Heart right ventricle (tissue), 16 donors: ENCODE measurements at regions not wholly inside any gene's neighbourhood (a gene's known extent, or its start where the extent isn't known, plus 50 kb on each side); places are given as distances from the start of the nearest gene placed in this dataset.

Experiments used
- ATAC-seq, 8 donors: fragments of 200-7000 bp; cut with Tn5 transposase; one replicate each; pipeline ENCODE4 v1.9.1; 2020; ENCODE audit warnings: mild to moderate bottlenecking in 8 of 8, moderate library complexity in 8 of 8, moderate number of reproducible peaks in 1 of 8
- DNase-seq, 2 donors: peaks; one replicate each; pipeline ENCODE4 v3.0.0-alpha.2; 2020
- H3K27ac ChIP-seq, 10 donors: fragments of 200-600 bp; sonication (generic) in 2 of 10; one replicate each; pipeline versions ENCODE4 v1.5.0 to v1.8.0; 2020 to 2022; ENCODE audit warnings: mild to moderate bottlenecking in 3 of 10
- H3K27me3 ChIP-seq, 7 donors: fragments of 200-600 bp; one replicate each; pipeline ENCODE4 v1.8.0; 2021 to 2022; ENCODE audit warnings: mild to moderate bottlenecking in 2 of 7
- H3K36me3 ChIP-seq, 9 donors: fragments of 200-600 bp; sonication (generic) in 1 of 9; one replicate each; pipeline versions ENCODE4 v1.5.0 to v1.8.0; 2020 to 2022; ENCODE audit warnings: mild to moderate bottlenecking in 2 of 9
- H3K4me1 ChIP-seq, 9 donors: fragments of 200-600 bp; sonication (generic) in 1 of 9; one replicate each; pipeline versions ENCODE4 v1.5.0 to v1.8.0; 2020 to 2022; ENCODE audit warnings: mild to moderate bottlenecking in 4 of 9
- H3K4me3 ChIP-seq, 10 donors: fragments of 200-600 bp; sonication (generic) in 2 of 10; one replicate each; pipeline versions ENCODE4 v1.5.0 to v1.8.0; 2020 to 2022; ENCODE audit warnings: mild to moderate bottlenecking in 7 of 10, moderate library complexity in 2 of 10
- H3K9me3 ChIP-seq, 11 donors: fragments of 200-600 bp in 10 of 11; sonication (generic) in 2 of 11; one replicate each; pipeline versions ENCODE4 v1.5.0 to v1.8.0; 2013 to 2022; ENCODE audit warnings: mild to moderate bottlenecking in 2 of 11, control low read depth in 1 of 11, moderate library complexity in 1 of 11
- CTCF ChIP-seq, 9 donors: fragments of 200-600 bp; sonication (generic) in 2 of 9; IDR thresholded peaks; one replicate each; pipeline versions ENCODE4 v1.5.0 to v1.8.0; 2021 to 2022; ENCODE audit warnings: antibody characterized with exemption in 9 of 9, mild to moderate bottlenecking in 5 of 9, moderate library complexity in 1 of 9
- WGBS, 2 donors: extraction: QIAGEN DNeasy Blood & Tissue Kit; methylation state at CpG; one replicate each; pipeline ENCODE4 v1.1.7; 2013; ENCODE audit warnings: inconsistent platforms in 1 of 2; 5-methylcytosine and 5-hydroxymethylcytosine counted together
- intact Hi-C, 10 donors: fragments of 100-400 bp; cut with DNase I; formaldehyde crosslinking; loops; one replicate each; pipeline versions ENCODE4 v1.11.1 to v1.14.2; 2022
- donor health status: Arrhythmogenic right ventricular cardiomyopathy.
- donor health status: ischemic (EF 13 %, LVEDD 7.1; RV severe dilation, severe dysfunction).
- donor health status: healthy with polysubstance abuse.
- donor health status: DM: no; HTN: yes; CAD: no.
- donor health status: DM: no; HTN: no; CAD: no.
- donor health status: ischemic (EF 25% LVEDD 6.9; RV normal size, moderate dysfunction).
- donor health status: ischemic (EF 25% LVEDD 5.7; RV mildly dilated, moderate dysfunction).
- donor health status: healthy.
- donor health status: DM: yes; HTN: yes; CAD: no.
- donor health status: Ischemic cardiomyopathy.
- donor health status: ischemic (EF 35%, LVEDD 5.7; RV mildly dilated, moderate dysfunction).
- donor health status: nonischemic (EF 11% LVEDD 7.7; RV severe dilation, severe dysfunction).
- donor health status: DM: yes; HTN: yes; CAD: no.
- donor health status: PGD.
- donor health status: ischemic (EF 29% LVEDD 5.4; RV normal size, mild dysfunction).
- donor health status: nonischemic (EF 23%, LVEDD 6.1; RV moderate dilation, normal function).

- peaks cover 0 to 21% (median 5%) of the 10 kb centered on the region in 7 donors for H3K27me3 ChIP-seq
- no peaks in the 10 kb centered on the region for H3K9me3 ChIP-seq
- intact Hi-C loops: no loop called here
- no peaks in the 10 kb centered on the region for H3K4me1 ChIP-seq
- DNase-seq (no peak), ATAC-seq (no peak)
- H3K36me3 ChIP-seq: no peaks in the 10 kb centered on the region
- no peak for TF ChIP-seq CTCF (IDR thresholded peaks at IDR 0.05)
- no peak overlapping the region for H3K4me3 ChIP-seq
- 66 to 71% methylated on average over 5 of the region's 5 CpGs for WGBS, 2 donors
- H3K27ac ChIP-seq: no peak overlapping the region
Measured at GRCh38 chr16:80337786-80338185, 203.0 kb upstream of the DYNLRB2 start.

- TF ChIP-seq CTCF (IDR thresholded peaks at IDR 0.05): no peak
- Histone ChIP-seq H3K4me1 (no peaks in the 10 kb centered on the region), H3K9me3 (no peaks in the 10 kb centered on the region), H3K4me3 (no peak overlapping the region), H3K27ac (no peak overlapping the region), H3K27me3 (peaks cover 0 to 18% (median 3%) of the 10 kb centered on the region in 7 donors), H3K36me3 (no peaks in the 10 kb centered on the region)
- ATAC-seq: no peak
- DNase-seq: no peak
- WGBS, 2 donors: 82 to 87% methylated on average over 3 of the region's 3 CpGs
- intact Hi-C loops: no loop called here
Measured at GRCh38 chr16:80330803-80331202, 210.0 kb upstream of the DYNLRB2 start.

GRCh38 chr16:80330150-80330549, 210.6 kb upstream of the DYNLRB2 start:
- Histone ChIP-seq H3K27ac (no peak overlapping the region), H3K27me3 (peaks cover 0 to 18% (median 3%) of the 10 kb centered on the region in 7 donors), H3K36me3 (no peaks in the 10 kb centered on the region), H3K4me3 (no peak overlapping the region), H3K4me1 (no peaks in the 10 kb centered on the region), H3K9me3 (no peaks in the 10 kb centered on the region)
- 78 to 87% methylated on average over 3 of the region's 3 CpGs for WGBS, 2 donors
- DNase-seq (no peak), ATAC-seq (no peak)
- no peak for TF ChIP-seq CTCF (IDR thresholded peaks at IDR 0.05)
- intact Hi-C loops: no loop called here

GRCh38 chr16:80327740-80328139, 213.1 kb upstream of the DYNLRB2 start:
- DNase-seq (no peak), ATAC-seq (no peak)
- Histone ChIP-seq H3K27ac (no peak overlapping the region), H3K9me3 (no peaks in the 10 kb centered on the region), H3K4me3 (no peak overlapping the region), H3K27me3 (peaks cover 0 to 14% (median 7%) of the 10 kb centered on the region in 7 donors), H3K36me3 (no peaks in the 10 kb centered on the region), H3K4me1 (no peaks in the 10 kb centered on the region)
- no peak for TF ChIP-seq CTCF (IDR thresholded peaks at IDR 0.05)
- 16 to 22% methylated on average over 1 of the region's 1 CpG for WGBS, 2 donors
- intact Hi-C loops: no loop called here
